ENCODE measurements at regions not wholly inside any gene's neighbourhood (a gene's known extent, or its start where the extent isn't known, plus 50 kb on each side); places are given as distances from the start of the nearest gene placed in this dataset.

DNA sequence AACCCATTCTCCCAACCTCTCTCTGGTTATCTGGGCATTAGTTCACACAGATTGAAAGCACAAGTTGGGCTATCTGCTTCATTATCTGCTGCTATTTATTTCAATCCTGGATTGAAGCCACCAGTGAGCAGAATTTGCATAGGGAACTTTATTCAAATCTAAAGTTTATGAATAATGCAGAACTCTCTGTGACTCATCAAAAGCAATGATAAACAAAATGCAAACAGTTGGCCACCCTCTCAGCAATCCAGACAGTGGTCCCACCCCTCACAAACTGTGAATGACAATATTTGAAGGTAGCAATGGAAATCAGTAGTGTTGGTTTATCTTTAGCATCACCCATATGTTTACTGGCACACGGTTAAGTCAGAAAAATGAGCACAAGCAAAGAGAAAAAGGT lies 106.8 kb upstream of the TMEM178A start:
- H3K9ac ChIP-seq (ENCODE audit: low read depth in 1 of 2, low read length in 2 of 2) = no peak overlapping the region
- no peak overlapping the region for H3K4me3 ChIP-seq (ENCODE audit: low read depth in 1 of 3, low read length in 3 of 3)
- H3K27ac ChIP-seq (ENCODE audit: low read depth in 1 of 2, low read length in 2 of 2) = no peak overlapping the region
- H3K36me3 ChIP-seq (ENCODE audit: control insufficient read depth in 4 of 4, insufficient read depth in 3 of 4, low read depth in 1 of 4, low read length in 3 of 4) = no peaks in the 10 kb centered on the region
- DNase-seq (ENCODE audit: low spot score) = no peak
- 94% methylated on average over 1 of the region's 1 CpG for WGBS
- TF ChIP-seq GABPA (IDR thresholded peaks at IDR 0.05 in 1 of 2, conservative IDR thresholded peaks at IDR 0.05 in 1 of 2) (no peak), SP1 (IDR thresholded peaks at IDR 0.05) (no peak), RXRA (IDR thresholded peaks at IDR 0.05) (no peak), RAD21 (IDR thresholded peaks at IDR 0.05) (no peak), EGR1 (IDR thresholded peaks at IDR 0.05; ENCODE audit: low read depth in 2 of 2) (no peak), YY1 (IDR thresholded peaks at IDR 0.05) (no peak), NR2F2 (IDR thresholded peaks at IDR 0.05) (no peak), JUND (IDR thresholded peaks at IDR 0.05) (no peak), FOXA1 (IDR thresholded peaks at IDR 0.05) (no peak)
- TF ChIP-seq, protein P1, sequence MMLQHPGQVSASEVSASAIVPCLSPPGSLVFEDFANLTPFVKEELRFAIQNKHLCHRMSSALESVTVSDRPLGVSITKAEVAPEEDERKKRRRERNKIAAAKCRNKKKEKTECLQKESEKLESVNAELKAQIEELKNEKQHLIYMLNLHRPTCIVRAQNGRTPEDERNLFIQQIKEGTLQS (IDR thresholded peaks at IDR 0.05) = no peak
- TF ChIP-seq, protein P2, sequence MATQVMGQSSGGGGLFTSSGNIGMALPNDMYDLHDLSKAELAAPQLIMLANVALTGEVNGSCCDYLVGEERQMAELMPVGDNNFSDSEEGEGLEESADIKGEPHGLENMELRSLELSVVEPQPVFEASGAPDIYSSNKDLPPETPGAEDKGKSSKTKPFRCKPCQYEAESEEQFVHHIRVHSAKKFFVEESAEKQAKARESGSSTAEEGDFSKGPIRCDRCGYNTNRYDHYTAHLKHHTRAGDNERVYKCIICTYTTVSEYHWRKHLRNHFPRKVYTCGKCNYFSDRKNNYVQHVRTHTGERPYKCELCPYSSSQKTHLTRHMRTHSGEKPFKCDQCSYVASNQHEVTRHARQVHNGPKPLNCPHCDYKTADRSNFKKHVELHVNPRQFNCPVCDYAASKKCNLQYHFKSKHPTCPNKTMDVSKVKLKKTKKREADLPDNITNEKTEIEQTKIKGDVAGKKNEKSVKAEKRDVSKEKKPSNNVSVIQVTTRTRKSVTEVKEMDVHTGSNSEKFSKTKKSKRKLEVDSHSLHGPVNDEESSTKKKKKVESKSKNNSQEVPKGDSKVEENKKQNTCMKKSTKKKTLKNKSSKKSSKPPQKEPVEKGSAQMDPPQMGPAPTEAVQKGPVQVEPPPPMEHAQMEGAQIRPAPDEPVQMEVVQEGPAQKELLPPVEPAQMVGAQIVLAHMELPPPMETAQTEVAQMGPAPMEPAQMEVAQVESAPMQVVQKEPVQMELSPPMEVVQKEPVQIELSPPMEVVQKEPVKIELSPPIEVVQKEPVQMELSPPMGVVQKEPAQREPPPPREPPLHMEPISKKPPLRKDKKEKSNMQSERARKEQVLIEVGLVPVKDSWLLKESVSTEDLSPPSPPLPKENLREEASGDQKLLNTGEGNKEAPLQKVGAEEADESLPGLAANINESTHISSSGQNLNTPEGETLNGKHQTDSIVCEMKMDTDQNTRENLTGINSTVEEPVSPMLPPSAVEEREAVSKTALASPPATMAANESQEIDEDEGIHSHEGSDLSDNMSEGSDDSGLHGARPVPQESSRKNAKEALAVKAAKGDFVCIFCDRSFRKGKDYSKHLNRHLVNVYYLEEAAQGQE (IDR thresholded peaks at IDR 0.05) = no peak
- TF ChIP-seq, protein P3, sequence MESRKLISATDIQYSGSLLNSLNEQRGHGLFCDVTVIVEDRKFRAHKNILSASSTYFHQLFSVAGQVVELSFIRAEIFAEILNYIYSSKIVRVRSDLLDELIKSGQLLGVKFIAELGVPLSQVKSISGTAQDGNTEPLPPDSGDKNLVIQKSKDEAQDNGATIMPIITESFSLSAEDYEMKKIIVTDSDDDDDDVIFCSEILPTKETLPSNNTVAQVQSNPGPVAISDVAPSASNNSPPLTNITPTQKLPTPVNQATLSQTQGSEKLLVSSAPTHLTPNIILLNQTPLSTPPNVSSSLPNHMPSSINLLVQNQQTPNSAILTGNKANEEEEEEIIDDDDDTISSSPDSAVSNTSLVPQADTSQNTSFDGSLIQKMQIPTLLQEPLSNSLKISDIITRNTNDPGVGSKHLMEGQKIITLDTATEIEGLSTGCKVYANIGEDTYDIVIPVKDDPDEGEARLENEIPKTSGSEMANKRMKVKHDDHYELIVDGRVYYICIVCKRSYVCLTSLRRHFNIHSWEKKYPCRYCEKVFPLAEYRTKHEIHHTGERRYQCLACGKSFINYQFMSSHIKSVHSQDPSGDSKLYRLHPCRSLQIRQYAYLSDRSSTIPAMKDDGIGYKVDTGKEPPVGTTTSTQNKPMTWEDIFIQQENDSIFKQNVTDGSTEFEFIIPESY (IDR thresholded peaks at IDR 0.05) = no peak
- TF ChIP-seq, protein P4, sequence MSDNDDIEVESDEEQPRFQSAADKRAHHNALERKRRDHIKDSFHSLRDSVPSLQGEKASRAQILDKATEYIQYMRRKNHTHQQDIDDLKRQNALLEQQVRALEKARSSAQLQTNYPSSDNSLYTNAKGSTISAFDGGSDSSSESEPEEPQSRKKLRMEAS (IDR thresholded peaks at IDR 0.05) = no peak
- no peaks in the 10 kb centered on the region for H3K27me3 ChIP-seq (ENCODE audit: control insufficient read depth in 4 of 4, insufficient read depth in 4 of 4, low read length in 3 of 4)
- peaks cover 0 to 3% (median 0%) of the 10 kb centered on the region in 4 donors for H3K9me3 ChIP-seq (ENCODE audit: control insufficient read depth in 4 of 4, low read length in 3 of 4)
- H3K4me1 ChIP-seq (ENCODE audit: control insufficient read depth in 4 of 4, insufficient read depth in 4 of 4, low read length in 3 of 4) = no peaks in the 10 kb centered on the region

DNA sequence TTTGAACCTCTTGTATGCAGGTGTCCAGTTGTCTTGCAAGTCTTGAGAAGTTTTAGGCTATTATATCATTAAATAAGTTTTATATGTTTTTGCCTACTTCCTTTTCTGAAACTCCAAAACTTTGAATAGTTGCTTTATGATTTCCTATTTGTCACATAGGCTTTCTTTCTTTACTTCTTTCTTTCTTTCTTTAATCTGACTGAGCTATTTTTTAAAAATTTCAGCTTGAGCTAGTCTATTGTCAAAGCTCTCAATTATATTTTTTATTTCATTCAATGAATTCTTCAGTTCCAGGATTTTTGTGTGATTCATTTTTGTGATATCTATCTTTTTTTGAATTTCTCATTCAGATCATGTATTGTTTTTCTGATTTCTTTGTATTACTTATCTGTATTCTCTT lies 102.1 kb upstream of the TMEM178A start:
- Histone ChIP-seq H3K27me3 (ENCODE audit: control insufficient read depth in 4 of 4, insufficient read depth in 4 of 4, low read length in 3 of 4) (no peaks in the 10 kb centered on the region), H3K27ac (ENCODE audit: low read depth in 1 of 2, low read length in 2 of 2) (no peak overlapping the region), H3K4me3 (ENCODE audit: low read depth in 1 of 3, low read length in 3 of 3) (no peak overlapping the region), H3K9me3 (ENCODE audit: control insufficient read depth in 4 of 4, low read length in 3 of 4) (peaks cover 0 to 3% (median 1%) of the 10 kb centered on the region in 4 donors), H3K4me1 (ENCODE audit: control insufficient read depth in 4 of 4, insufficient read depth in 4 of 4, low read length in 3 of 4) (no peaks in the 10 kb centered on the region), H3K9ac (ENCODE audit: low read depth in 1 of 2, low read length in 2 of 2) (no peak overlapping the region), H3K36me3 (ENCODE audit: control insufficient read depth in 4 of 4, insufficient read depth in 3 of 4, low read depth in 1 of 4, low read length in 3 of 4) (no peaks in the 10 kb centered on the region)
- TF ChIP-seq GABPA (IDR thresholded peaks at IDR 0.05 in 1 of 2, conservative IDR thresholded peaks at IDR 0.05 in 1 of 2) (no peak), NR2F2 (IDR thresholded peaks at IDR 0.05) (no peak), TAF1 (conservative IDR thresholded peaks at IDR 0.05) (no peak), FOXA1 (IDR thresholded peaks at IDR 0.05) (no peak)
- TF ChIP-seq, protein P4 (IDR thresholded peaks at IDR 0.05) = no peak
- no peak for DNase-seq (ENCODE audit: low spot score)
